Ishikawa (cell line): ENCODE measurements at regions not wholly inside any gene's neighbourhood (a gene's known extent, or its start where the extent isn't known, plus 50 kb on each side); places are given as distances from the start of the nearest gene placed in this dataset.

ENCODE experiments used
- EP300 ChIP-seq: IDR thresholded peaks from 2 replicates; pipeline ENCODE4 v1.6.1; 2012; ENCODE audit warnings: borderline replicate concordance
- FOXM1 ChIP-seq: IDR thresholded peaks from 2 replicates; pipeline ENCODE4 v1.6.1; 2012; ENCODE audit warnings: low read depth, borderline replicate concordance
- REST ChIP-seq: IDR thresholded peaks from 2 replicates; pipeline ENCODE4 v1.6.1; 2012; ENCODE audit warnings: low read depth, mild to moderate bottlenecking
- TEAD4 ChIP-seq: IDR thresholded peaks from 2 replicates; pipeline ENCODE4 v1.6.1; 2012
- YY1 ChIP-seq: IDR thresholded peaks from 2 replicates; pipeline ENCODE4 v1.6.1; 2012; ENCODE audit warnings: low read depth
- TF ChIP-seq, protein P1 (sequence below): IDR thresholded peaks from 2 replicates; pipeline ENCODE4 v1.6.1; 2012

DNA sequence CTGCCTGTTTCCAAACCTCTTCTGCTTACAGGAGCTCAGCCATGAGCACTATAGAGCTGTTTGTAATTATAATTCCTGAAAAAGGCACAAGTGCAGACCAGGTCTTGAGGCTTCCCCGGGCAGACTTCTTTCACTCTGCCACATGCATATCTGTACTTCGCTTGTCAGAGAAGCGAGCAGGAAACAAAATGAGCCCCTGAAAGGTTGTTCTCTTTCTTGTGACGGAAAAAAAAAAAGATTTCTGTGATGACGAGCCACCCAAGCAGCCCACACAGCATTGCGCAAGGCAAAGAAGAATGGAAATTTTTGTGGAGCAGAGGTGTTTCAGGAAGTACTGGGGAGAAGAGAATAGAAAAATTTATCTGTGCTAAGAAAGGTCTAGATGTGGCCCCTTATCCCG lies 54.0 kb upstream of the LINC00305 start:
- no peak for TF ChIP-seq REST
- TF ChIP-seq YY1, result no peak
- TF ChIP-seq, protein P1, sequence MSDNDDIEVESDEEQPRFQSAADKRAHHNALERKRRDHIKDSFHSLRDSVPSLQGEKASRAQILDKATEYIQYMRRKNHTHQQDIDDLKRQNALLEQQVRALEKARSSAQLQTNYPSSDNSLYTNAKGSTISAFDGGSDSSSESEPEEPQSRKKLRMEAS, result no peak
- no peak for TF ChIP-seq TEAD4
- no peak for TF ChIP-seq FOXM1
- no peak for TF ChIP-seq EP300
